ENCODE measurements at regions not wholly inside any gene's neighbourhood (a gene's known extent, or its start where the extent isn't known, plus 50 kb on each side); places are given as distances from the start of the nearest gene placed in this dataset.
"Not testable (repeated sequence)": the region's sequence is repeated elsewhere in the genome, so short reads cannot be mapped to it uniquely, and the experiment has no call there.

DNA sequence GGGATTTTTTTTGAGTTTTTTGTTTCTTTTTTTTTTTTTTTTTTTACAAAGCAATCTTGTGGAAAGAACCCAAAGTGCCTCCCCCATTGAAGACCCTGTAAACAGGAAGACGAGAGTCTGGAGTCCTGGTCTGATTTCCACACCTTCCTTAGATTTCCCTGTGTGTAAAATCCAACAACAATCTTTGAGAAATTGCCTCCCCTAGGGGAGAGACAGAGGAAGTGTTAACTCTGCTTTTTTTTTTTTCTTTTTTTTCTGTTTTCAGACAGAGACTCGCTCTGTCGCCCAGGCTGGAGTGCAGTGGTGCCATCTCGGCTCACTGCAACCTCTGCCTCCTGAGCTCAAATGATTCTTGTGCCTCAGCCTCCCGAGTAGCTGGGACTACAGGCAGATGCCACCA, 82.0 kb upstream of the CLEC6A start:
- not testable (repeated sequence) for TF ChIP-seq POLR2AphosphoS5 (IDR thresholded peaks at IDR 0.05)
- TF ChIP-seq, protein P1, sequence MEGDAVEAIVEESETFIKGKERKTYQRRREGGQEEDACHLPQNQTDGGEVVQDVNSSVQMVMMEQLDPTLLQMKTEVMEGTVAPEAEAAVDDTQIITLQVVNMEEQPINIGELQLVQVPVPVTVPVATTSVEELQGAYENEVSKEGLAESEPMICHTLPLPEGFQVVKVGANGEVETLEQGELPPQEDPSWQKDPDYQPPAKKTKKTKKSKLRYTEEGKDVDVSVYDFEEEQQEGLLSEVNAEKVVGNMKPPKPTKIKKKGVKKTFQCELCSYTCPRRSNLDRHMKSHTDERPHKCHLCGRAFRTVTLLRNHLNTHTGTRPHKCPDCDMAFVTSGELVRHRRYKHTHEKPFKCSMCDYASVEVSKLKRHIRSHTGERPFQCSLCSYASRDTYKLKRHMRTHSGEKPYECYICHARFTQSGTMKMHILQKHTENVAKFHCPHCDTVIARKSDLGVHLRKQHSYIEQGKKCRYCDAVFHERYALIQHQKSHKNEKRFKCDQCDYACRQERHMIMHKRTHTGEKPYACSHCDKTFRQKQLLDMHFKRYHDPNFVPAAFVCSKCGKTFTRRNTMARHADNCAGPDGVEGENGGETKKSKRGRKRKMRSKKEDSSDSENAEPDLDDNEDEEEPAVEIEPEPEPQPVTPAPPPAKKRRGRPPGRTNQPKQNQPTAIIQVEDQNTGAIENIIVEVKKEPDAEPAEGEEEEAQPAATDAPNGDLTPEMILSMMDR (IDR thresholded peaks at IDR 0.05): not testable (repeated sequence)

Measured in prostate gland (tissue), 2 donors.